ENCODE measurements at regions not wholly inside any gene's neighbourhood (a gene's known extent, or its start where the extent isn't known, plus 50 kb on each side); places are given as distances from the start of the nearest gene placed in this dataset.

DNA sequence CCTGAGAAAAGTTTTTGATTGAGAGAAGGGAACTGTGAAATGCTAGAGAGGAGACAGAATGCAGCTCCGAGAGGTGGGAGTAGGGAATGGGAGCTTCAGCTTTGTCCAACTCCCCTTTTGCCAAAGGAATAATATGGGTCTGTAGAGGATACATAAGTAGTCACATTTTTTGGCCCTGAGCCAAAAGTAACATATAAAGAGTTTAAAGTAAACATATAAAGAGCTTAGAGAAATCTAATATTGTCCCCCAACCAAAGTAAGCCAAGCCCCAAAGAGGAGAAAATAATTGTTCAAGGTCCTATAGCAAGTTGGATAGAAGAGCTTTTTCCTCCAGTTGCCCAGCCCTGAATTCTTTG lies 215.1 kb downstream of the TMEM114 start:
- no peak for DNase-seq (ENCODE audit: low spot score)
- TF ChIP-seq, protein P1, sequence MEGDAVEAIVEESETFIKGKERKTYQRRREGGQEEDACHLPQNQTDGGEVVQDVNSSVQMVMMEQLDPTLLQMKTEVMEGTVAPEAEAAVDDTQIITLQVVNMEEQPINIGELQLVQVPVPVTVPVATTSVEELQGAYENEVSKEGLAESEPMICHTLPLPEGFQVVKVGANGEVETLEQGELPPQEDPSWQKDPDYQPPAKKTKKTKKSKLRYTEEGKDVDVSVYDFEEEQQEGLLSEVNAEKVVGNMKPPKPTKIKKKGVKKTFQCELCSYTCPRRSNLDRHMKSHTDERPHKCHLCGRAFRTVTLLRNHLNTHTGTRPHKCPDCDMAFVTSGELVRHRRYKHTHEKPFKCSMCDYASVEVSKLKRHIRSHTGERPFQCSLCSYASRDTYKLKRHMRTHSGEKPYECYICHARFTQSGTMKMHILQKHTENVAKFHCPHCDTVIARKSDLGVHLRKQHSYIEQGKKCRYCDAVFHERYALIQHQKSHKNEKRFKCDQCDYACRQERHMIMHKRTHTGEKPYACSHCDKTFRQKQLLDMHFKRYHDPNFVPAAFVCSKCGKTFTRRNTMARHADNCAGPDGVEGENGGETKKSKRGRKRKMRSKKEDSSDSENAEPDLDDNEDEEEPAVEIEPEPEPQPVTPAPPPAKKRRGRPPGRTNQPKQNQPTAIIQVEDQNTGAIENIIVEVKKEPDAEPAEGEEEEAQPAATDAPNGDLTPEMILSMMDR (IDR thresholded peaks at IDR 0.05; ENCODE audit: borderline replicate concordance, control extremely low read depth, extremely low read depth, insufficient read depth, missing control alignments): no peak
- in situ Hi-C loops (cut with MboI; ENCODE audit: low sequenced_read_pairs, unreplicated experiment): no loop called here

DNA sequence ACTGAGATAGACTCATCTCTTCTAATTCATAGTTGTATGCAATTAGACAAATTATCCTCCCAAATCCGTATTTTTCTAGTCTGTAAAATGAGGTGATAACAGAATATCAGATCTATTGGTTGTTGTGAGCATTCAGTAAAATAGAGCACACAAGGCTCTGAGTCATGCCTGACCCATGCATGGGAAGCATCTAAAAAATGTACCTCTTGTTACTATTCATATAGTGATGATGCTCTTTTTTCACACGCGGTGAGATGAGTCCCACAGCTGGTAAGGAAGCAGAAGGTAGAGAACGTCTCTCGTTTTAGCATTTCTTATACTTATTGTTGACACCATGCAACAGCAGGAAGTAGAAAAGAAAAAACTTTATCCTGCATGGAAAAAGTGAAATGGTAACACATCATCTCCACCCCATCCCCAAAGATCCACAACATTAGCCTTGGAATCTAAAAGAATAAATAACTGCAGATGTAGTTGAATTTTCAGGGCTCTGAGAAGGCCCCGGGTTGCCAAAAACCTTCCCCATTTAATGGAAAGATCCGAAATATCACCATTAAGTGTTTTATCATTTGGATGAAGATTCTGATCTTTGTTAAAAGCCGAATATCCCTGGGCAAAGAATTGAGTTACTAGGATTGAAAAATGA lies 215.6 kb downstream of the TMEM114 start:
- in situ Hi-C loops (cut with MboI; ENCODE audit: low sequenced_read_pairs, unreplicated experiment): no loop called here

GRCh38 chr16:8373676-8374431 lies 216.5 kb downstream of the TMEM114 start:
- in situ Hi-C loops (cut with MboI; ENCODE audit: low sequenced_read_pairs, unreplicated experiment): no loop called here
- TF ChIP-seq, protein P1 (IDR thresholded peaks at IDR 0.05; ENCODE audit: borderline replicate concordance, control extremely low read depth, extremely low read depth, insufficient read depth, missing control alignments): no peak
- no peak for DNase-seq (ENCODE audit: low spot score)

More for the DNA sequence above, 215.6 kb downstream of the TMEM114 start:
- DNase-seq (ENCODE audit: low spot score): no peak
- TF ChIP-seq, protein P1 (IDR thresholded peaks at IDR 0.05; ENCODE audit: borderline replicate concordance, control extremely low read depth, extremely low read depth, insufficient read depth, missing control alignments): no peak

- TF ChIP-seq, protein P1 (IDR thresholded peaks at IDR 0.05; ENCODE audit: borderline replicate concordance, control extremely low read depth, extremely low read depth, insufficient read depth, missing control alignments): no peak
- no peak for DNase-seq (ENCODE audit: low spot score)
- in situ Hi-C loops (cut with MboI; ENCODE audit: low sequenced_read_pairs, unreplicated experiment): no loop called here
Measured at GRCh38 chr16:8372141-8372540, 218.2 kb downstream of the TMEM114 start.

DNA sequence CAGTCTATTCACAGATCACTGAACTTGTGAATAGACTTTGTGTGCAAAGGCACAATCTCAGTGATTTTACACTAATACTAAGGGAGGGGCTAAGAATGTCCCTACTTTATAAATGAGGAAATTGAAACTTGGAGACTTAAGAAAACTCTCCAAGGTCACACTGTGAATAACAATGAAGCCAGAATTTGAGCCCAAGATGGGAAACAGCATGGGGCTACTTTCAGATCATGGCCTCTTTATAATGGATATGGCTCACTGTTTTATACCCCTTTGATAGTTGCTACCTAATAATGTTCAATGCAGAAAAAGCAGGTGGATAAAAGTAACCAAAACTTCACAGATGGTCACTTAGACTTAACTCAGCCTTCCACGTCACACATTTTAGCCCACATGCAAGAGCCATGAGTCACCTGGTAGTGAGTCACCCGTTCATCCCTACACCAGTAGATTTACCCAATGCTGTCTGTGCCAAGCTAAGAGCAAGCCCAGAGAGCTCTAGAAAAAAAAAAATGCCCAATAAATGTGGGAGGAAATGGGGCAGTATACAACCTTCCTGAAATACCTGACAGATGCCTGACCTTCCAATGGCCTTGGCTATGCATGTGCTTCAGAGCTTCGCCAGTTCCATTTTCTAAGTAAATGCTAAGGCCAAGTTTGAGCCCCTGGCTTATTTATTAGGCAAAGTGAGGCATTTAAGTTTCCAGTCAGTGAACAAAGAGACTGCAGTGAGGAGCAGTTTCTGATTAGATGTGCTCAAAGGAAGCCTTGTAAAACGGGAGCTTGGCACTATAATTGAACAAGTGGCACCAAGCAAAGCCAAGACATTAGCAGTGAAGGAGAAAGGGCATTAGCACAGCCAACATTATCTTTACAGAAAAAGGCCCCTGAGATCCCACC lies 219.7 kb downstream of the TMEM114 start:
- TF ChIP-seq, protein P1 (IDR thresholded peaks at IDR 0.05; ENCODE audit: borderline replicate concordance, control extremely low read depth, extremely low read depth, insufficient read depth, missing control alignments): no peak
- in situ Hi-C loops (cut with MboI; ENCODE audit: low sequenced_read_pairs, unreplicated experiment): no loop called here
- no peak for DNase-seq (ENCODE audit: low spot score)

GRCh38 chr16:8358937-8359336 lies 231.4 kb downstream of the TMEM114 start:
- in situ Hi-C loops (cut with MboI; ENCODE audit: low sequenced_read_pairs, unreplicated experiment): no loop called here
- DNase-seq (ENCODE audit: low spot score): no peak
- TF ChIP-seq, protein P1 (IDR thresholded peaks at IDR 0.05; ENCODE audit: borderline replicate concordance, control extremely low read depth, extremely low read depth, insufficient read depth, missing control alignments): no peak
